ENCODE measurements at regions not wholly inside any gene's neighbourhood (a gene's known extent, or its start where the extent isn't known, plus 50 kb on each side); places are given as distances from the start of the nearest gene placed in this dataset.
"Not testable (repeated sequence)": the region's sequence is repeated elsewhere in the genome, so short reads cannot be mapped to it uniquely, and the experiment has no call there.

DNA sequence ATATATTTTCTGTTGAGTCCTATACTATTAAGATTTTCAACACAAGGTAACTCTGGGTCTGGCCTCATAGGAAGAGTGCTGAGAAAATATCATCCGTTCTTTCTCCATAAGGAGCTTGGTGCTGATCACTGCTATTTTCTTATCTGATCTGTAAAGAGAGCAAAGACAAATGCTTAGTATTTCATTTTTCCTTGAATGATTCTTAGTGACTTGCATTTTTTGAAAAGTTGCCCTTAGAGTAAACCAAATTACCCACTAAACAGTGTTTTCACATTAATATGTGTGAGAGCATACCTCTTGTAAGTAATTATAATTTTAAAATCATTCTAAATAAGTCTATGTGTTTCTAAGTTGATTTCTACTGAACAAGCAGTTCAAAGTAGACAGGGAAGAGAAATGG is 121.3 kb upstream of the CTSV start:
- 77 to 84% methylated on average over 1 of the region's 1 CpG for WGBS, 2 donors
- H3K36me3 ChIP-seq (ENCODE audit: control insufficient read depth in 4 of 4, insufficient read depth in 4 of 4, low read length in 4 of 4), result no peaks in the 10 kb centered on the region
- TF ChIP-seq, protein P1, sequence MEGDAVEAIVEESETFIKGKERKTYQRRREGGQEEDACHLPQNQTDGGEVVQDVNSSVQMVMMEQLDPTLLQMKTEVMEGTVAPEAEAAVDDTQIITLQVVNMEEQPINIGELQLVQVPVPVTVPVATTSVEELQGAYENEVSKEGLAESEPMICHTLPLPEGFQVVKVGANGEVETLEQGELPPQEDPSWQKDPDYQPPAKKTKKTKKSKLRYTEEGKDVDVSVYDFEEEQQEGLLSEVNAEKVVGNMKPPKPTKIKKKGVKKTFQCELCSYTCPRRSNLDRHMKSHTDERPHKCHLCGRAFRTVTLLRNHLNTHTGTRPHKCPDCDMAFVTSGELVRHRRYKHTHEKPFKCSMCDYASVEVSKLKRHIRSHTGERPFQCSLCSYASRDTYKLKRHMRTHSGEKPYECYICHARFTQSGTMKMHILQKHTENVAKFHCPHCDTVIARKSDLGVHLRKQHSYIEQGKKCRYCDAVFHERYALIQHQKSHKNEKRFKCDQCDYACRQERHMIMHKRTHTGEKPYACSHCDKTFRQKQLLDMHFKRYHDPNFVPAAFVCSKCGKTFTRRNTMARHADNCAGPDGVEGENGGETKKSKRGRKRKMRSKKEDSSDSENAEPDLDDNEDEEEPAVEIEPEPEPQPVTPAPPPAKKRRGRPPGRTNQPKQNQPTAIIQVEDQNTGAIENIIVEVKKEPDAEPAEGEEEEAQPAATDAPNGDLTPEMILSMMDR (IDR thresholded peaks at IDR 0.05; ENCODE audit: control extremely low read depth, extremely low read depth), result no peak

DNA sequence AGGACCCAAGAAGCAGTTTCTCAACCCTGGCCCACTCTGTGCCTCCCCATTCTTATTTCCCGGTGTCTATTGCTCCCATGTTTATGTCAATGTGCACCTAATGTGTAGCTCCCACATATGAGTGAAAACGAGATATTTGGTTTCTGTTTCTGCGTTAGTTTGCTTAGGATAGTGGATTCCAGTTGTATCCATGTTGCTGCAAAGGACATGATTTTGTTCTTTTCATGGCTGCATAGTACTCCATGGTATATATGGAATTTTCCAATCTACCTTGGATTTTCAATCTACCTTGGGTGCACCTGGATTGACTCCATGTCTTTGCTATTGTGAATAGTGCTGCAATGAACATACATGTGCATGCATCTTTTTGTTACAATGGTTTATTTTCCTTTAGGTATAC is 119.8 kb upstream of the CTSV start:
- 96 to 98% methylated on average over 3 of the region's 3 CpGs for WGBS, 2 donors
- H3K27me3 ChIP-seq (ENCODE audit: control insufficient read depth in 3 of 3, insufficient read depth in 3 of 3, low read length in 2 of 3); H3K36me3 ChIP-seq (ENCODE audit: control insufficient read depth in 4 of 4, insufficient read depth in 4 of 4, low read length in 4 of 4); H3K4me1 ChIP-seq (ENCODE audit: control insufficient read depth in 5 of 5, insufficient read depth in 5 of 5, low read length in 5 of 5); H3K27ac ChIP-seq (ENCODE audit: low read depth in 1 of 2, low read length in 1 of 2); H3K4me3 ChIP-seq; H3K9ac ChIP-seq (ENCODE audit: insufficient read depth in 1 of 2, low read length in 2 of 2); H3K9me3 ChIP-seq (ENCODE audit: control insufficient read depth in 4 of 4, insufficient read depth in 3 of 4, low read length in 3 of 4); ATAC-seq (ENCODE audit: insufficient read depth, low FRiP score); DNase-seq: not testable (repeated sequence)

More for the DNA sequence above, 121.3 kb upstream of the CTSV start:
- no peaks in the 10 kb centered on the region for H3K9me3 ChIP-seq (ENCODE audit: control insufficient read depth in 4 of 4, insufficient read depth in 3 of 4, low read length in 3 of 4)
- H3K9ac ChIP-seq (ENCODE audit: insufficient read depth in 1 of 2, low read length in 2 of 2), result no peak overlapping the region
- no peaks in the 10 kb centered on the region for H3K4me1 ChIP-seq (ENCODE audit: control insufficient read depth in 5 of 5, insufficient read depth in 5 of 5, low read length in 5 of 5)
- no peaks in the 10 kb centered on the region for H3K27me3 ChIP-seq (ENCODE audit: control insufficient read depth in 3 of 3, insufficient read depth in 3 of 3, low read length in 2 of 3)
- ATAC-seq (ENCODE audit: insufficient read depth, low FRiP score), result no peak
- no peak overlapping the region for H3K27ac ChIP-seq (ENCODE audit: low read depth in 1 of 2, low read length in 1 of 2)
- H3K4me3 ChIP-seq, result no peak overlapping the region
- no peak for DNase-seq

DNA sequence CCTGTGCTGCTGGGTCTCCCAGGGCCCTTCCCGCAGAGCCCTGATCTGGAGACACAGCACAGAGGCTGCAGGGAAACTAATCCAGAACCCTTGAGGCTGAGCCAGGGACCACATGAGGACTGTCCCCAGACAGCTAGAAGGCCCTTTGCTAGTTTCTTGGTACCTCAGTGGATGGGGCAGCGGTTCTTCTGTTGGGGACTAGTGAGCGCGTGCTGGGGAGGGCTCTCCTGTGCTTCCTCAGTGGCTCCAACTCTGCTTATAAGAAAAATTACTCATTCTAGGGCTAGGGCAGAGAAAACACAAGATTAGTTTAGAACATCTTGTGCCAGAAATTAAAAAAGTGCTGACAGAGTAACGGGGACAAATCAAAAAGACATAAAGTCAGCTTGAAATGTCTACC is 116.5 kb upstream of the CTSV start:
- H3K9ac ChIP-seq (ENCODE audit: insufficient read depth in 1 of 2, low read length in 2 of 2); ATAC-seq (ENCODE audit: insufficient read depth, low FRiP score); H3K9me3 ChIP-seq (ENCODE audit: control insufficient read depth in 4 of 4, insufficient read depth in 3 of 4, low read length in 3 of 4); H3K36me3 ChIP-seq (ENCODE audit: control insufficient read depth in 4 of 4, insufficient read depth in 4 of 4, low read length in 4 of 4); DNase-seq; H3K4me1 ChIP-seq (ENCODE audit: control insufficient read depth in 5 of 5, insufficient read depth in 5 of 5, low read length in 5 of 5); H3K27ac ChIP-seq (ENCODE audit: low read depth in 1 of 2, low read length in 1 of 2); H3K27me3 ChIP-seq (ENCODE audit: control insufficient read depth in 3 of 3, insufficient read depth in 3 of 3, low read length in 2 of 3); H3K4me3 ChIP-seq: not testable (repeated sequence)
- 96 to 97% methylated on average over 5 of the region's 5 CpGs for WGBS, 2 donors

DNA sequence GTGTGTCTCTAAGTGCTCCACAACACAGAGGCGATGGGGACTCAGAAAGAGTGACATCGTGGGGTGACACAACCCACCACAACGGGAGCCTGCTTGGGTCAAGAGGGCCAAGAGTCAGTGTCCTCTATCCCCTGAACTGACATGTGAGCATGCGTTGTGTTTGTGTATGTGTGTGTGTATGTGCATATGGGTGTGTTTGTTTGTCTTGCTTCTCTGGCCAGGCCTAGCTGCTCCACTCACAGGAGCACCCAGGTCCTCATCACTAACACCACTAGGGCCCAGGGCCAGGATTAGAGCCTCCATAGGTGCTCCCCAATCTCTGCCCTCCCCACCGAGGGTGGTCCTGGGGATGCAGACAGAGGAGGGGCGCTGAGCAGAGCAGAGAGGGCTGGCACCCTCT is 115.0 kb upstream of the CTSV start:
- DNase-seq, result no peak
- Histone ChIP-seq H3K4me3 (no peak overlapping the region), H3K4me1 (ENCODE audit: control insufficient read depth in 5 of 5, insufficient read depth in 5 of 5, low read length in 5 of 5) (no peaks in the 10 kb centered on the region), H3K9ac (ENCODE audit: insufficient read depth in 1 of 2, low read length in 2 of 2) (no peak overlapping the region), H3K27ac (ENCODE audit: low read depth in 1 of 2, low read length in 1 of 2) (no peak overlapping the region), H3K9me3 (ENCODE audit: control insufficient read depth in 4 of 4, insufficient read depth in 3 of 4, low read length in 3 of 4) (no peaks in the 10 kb centered on the region), H3K27me3 (ENCODE audit: control insufficient read depth in 3 of 3, insufficient read depth in 3 of 3, low read length in 2 of 3) (no peaks in the 10 kb centered on the region), H3K36me3 (ENCODE audit: control insufficient read depth in 4 of 4, insufficient read depth in 4 of 4, low read length in 4 of 4) (no peaks in the 10 kb centered on the region)
- TF ChIP-seq, protein P1 (IDR thresholded peaks at IDR 0.05; ENCODE audit: control extremely low read depth, extremely low read depth), result no peak
- no peak for ATAC-seq (ENCODE audit: insufficient read depth, low FRiP score)
- 91 to 92% methylated on average over 6 of the region's 6 CpGs for WGBS, 2 donors

DNA sequence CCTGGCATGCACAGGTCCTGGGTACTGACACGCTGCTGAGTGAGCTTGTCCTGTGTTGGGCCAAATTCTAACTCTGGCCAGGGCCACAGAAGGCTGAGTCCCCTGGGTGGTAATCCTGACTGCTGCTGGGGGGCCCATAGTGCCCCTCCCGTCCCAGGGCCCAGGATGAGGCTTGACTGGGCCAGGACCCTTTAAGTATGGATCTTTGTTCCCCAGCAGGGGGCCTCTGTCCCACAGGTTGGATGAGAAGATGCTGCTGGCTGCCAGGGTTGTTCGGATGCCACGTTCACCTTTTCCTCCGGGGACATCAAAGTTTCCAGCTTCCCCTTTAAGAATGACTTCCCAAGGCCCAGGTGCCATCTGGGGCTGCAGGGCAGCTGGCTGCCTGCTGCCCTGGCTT is 114.2 kb upstream of the CTSV start:
- not testable (repeated sequence) for H3K36me3 ChIP-seq (ENCODE audit: control insufficient read depth in 4 of 4, insufficient read depth in 4 of 4, low read length in 4 of 4); DNase-seq; ATAC-seq (ENCODE audit: insufficient read depth, low FRiP score); H3K4me3 ChIP-seq; H3K9ac ChIP-seq (ENCODE audit: insufficient read depth in 1 of 2, low read length in 2 of 2); H3K4me1 ChIP-seq (ENCODE audit: control insufficient read depth in 5 of 5, insufficient read depth in 5 of 5, low read length in 5 of 5); H3K27ac ChIP-seq (ENCODE audit: low read depth in 1 of 2, low read length in 1 of 2); H3K27me3 ChIP-seq (ENCODE audit: control insufficient read depth in 3 of 3, insufficient read depth in 3 of 3, low read length in 2 of 3); H3K9me3 ChIP-seq (ENCODE audit: control insufficient read depth in 4 of 4, insufficient read depth in 3 of 4, low read length in 3 of 4)
- 93 to 94% methylated on average over 5 of the region's 5 CpGs for WGBS, 2 donors

DNA sequence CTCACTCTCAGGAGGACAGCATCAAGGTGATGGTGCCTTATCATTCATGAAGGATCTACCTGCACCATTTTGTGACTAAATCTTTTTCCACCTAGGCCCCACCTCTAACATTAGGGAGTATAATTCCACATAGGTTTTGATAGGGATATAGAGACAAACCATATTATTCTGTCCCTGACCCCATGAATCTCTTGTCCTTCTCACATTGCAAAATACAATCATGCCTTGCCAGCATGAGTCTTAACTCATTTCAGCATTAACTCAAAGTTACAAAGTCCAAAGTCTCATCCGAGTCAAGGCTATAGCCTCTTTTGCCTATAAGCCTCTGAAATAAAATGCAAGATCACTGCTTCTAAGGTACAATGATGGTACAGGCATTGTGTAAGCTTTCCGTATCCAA is 111.5 kb upstream of the CTSV start:
- not testable (repeated sequence) for ATAC-seq (ENCODE audit: insufficient read depth, low FRiP score); H3K4me1 ChIP-seq (ENCODE audit: control insufficient read depth in 5 of 5, insufficient read depth in 5 of 5, low read length in 5 of 5); H3K27me3 ChIP-seq (ENCODE audit: control insufficient read depth in 3 of 3, insufficient read depth in 3 of 3, low read length in 2 of 3); H3K9me3 ChIP-seq (ENCODE audit: control insufficient read depth in 4 of 4, insufficient read depth in 3 of 4, low read length in 3 of 4); H3K9ac ChIP-seq (ENCODE audit: insufficient read depth in 1 of 2, low read length in 2 of 2); H3K27ac ChIP-seq (ENCODE audit: low read depth in 1 of 2, low read length in 1 of 2); H3K4me3 ChIP-seq; DNase-seq; H3K36me3 ChIP-seq (ENCODE audit: control insufficient read depth in 4 of 4, insufficient read depth in 4 of 4, low read length in 4 of 4)
- 94 to 98% methylated on average over 2 of the region's 2 CpGs for WGBS, 2 donors

DNA sequence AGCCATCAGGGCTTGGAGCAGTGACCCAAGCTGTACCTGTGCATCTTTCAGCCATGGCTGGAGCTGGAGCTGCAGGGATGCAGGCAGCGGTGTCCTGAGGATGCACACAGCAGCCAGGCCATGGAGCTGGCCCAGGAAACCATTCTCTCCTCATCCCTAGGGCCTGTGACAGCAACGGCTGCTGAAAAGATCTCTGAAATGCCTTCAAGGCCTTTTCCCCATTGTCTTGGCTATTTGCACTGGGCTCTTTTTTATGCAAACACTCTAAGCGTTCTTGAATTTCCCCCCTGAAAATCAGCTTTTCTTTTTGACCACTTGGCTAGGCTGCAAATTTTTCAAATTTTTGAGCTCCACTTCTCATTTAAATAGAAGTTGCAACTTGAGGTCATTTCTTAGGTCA is 109.5 kb upstream of the CTSV start:
- ATAC-seq (ENCODE audit: insufficient read depth, low FRiP score); DNase-seq; H3K9ac ChIP-seq (ENCODE audit: insufficient read depth in 1 of 2, low read length in 2 of 2); H3K27ac ChIP-seq (ENCODE audit: low read depth in 1 of 2, low read length in 1 of 2); H3K9me3 ChIP-seq (ENCODE audit: control insufficient read depth in 4 of 4, insufficient read depth in 3 of 4, low read length in 3 of 4); H3K4me3 ChIP-seq; H3K4me1 ChIP-seq (ENCODE audit: control insufficient read depth in 5 of 5, insufficient read depth in 5 of 5, low read length in 5 of 5); H3K36me3 ChIP-seq (ENCODE audit: control insufficient read depth in 4 of 4, insufficient read depth in 4 of 4, low read length in 4 of 4); H3K27me3 ChIP-seq (ENCODE audit: control insufficient read depth in 3 of 3, insufficient read depth in 3 of 3, low read length in 2 of 3): not testable (repeated sequence)
- 69 to 82% methylated on average over 3 of the region's 3 CpGs for WGBS, 2 donors
